HEK293T (cell line): ENCODE measurements at regions not wholly inside any gene's neighbourhood (a gene's known extent, or its start where the extent isn't known, plus 50 kb on each side); places are given as distances from the start of the nearest gene placed in this dataset.
"Not testable (repeated sequence)": the region's sequence is repeated elsewhere in the genome, so short reads cannot be mapped to it uniquely, and the experiment has no call there.

Experiments used
- CTCF ChIA-PET: fragments of 350-600 bp; formaldehyde crosslinking; extraction: SDS; loops from one replicate; lab custom pipeline; 2021; ENCODE audit warnings: antibody characterized with exemption, inconsistent platforms; lab: Yijun Ruan, JAX
- POLR2A ChIA-PET: fragments of 350-600 bp; formaldehyde crosslinking; extraction: SDS; loops from one replicate; lab custom pipeline; 2020; ENCODE audit warnings: antibody characterized with exemption, inconsistent platforms; lab: Yijun Ruan, JAX
- DNase-seq: peaks from one replicate; pipeline ENCODE4 v3.0.0; 2012; ENCODE audit warnings: mixed read lengths; ENCODE audit errors: extremely low spot score
- ARNT ChIP-seq: fragments of 450-650 bp; IDR thresholded peaks from 2 replicates; pipeline ENCODE4 v1.6.1; 2017; ENCODE audit warnings: mild to moderate bottlenecking
- BHLHE40 ChIP-seq: fragments of 450-650 bp; IDR thresholded peaks from 2 replicates; pipeline ENCODE4 v1.6.1; 2016; ENCODE audit warnings: mild to moderate bottlenecking, moderate library complexity, borderline replicate concordance
- CTBP1 ChIP-seq: fragments of 450-650 bp; IDR thresholded peaks from 2 replicates; pipeline ENCODE4 v1.6.1; 2016; ENCODE audit warnings: borderline replicate concordance
- ELF4 ChIP-seq: fragments of 450-650 bp; IDR thresholded peaks from 2 replicates; pipeline ENCODE4 v1.6.1; 2017; ENCODE audit warnings: antibody characterized with exemption
- FOXA1 ChIP-seq: fragments of 450-650 bp; IDR thresholded peaks from 2 replicates; pipeline ENCODE4 v1.6.1; 2016; ENCODE audit warnings: mild to moderate bottlenecking
- FOXK2 ChIP-seq: fragments of 450-650 bp; IDR thresholded peaks from 2 replicates; pipeline ENCODE4 v1.6.1; 2016; ENCODE audit warnings: mild to moderate bottlenecking
- FOXM1 ChIP-seq: fragments of 450-650 bp; IDR thresholded peaks from 2 replicates; pipeline ENCODE4 v1.6.1; 2017; ENCODE audit warnings: mild to moderate bottlenecking, borderline replicate concordance
- HDGF ChIP-seq: fragments of 450-650 bp; IDR thresholded peaks from 2 replicates; pipeline ENCODE4 v1.6.1; 2017; ENCODE audit warnings: antibody characterized with exemption, borderline replicate concordance
- L3MBTL2 ChIP-seq: fragments of 450-650 bp; conservative IDR thresholded peaks from 2 replicates; pipeline ENCODE4 v1.6.1; 2016; ENCODE audit warnings: mild to moderate bottlenecking
- LEF1 ChIP-seq: fragments of 450-650 bp; IDR thresholded peaks from 2 replicates; pipeline ENCODE4 v1.6.1; 2017; ENCODE audit warnings: mild to moderate bottlenecking, borderline replicate concordance
- NFRKB ChIP-seq: fragments of 450-650 bp; IDR thresholded peaks from 2 replicates; pipeline ENCODE4 v1.6.1; 2016; ENCODE audit warnings: mild to moderate bottlenecking, moderate library complexity
- SP1 ChIP-seq: fragments of 450-650 bp; IDR thresholded peaks from 2 replicates; pipeline ENCODE4 v1.6.1; 2017
- SUZ12 ChIP-seq: fragments of 450-650 bp; IDR thresholded peaks from 2 replicates; pipeline ENCODE4 v1.6.1; 2016; ENCODE audit warnings: mild to moderate bottlenecking
- TARDBP ChIP-seq: fragments of 450-650 bp; IDR thresholded peaks from 2 replicates; pipeline ENCODE4 v1.6.1; 2016
- ZNF384 ChIP-seq: fragments of 450-650 bp; IDR thresholded peaks from 2 replicates; pipeline ENCODE4 v1.6.1; 2016
- TF ChIP-seq, protein P1 (sequence below): fragments of 450-650 bp; IDR thresholded peaks from 2 replicates; pipeline ENCODE4 v1.6.1; 2016

DNA sequence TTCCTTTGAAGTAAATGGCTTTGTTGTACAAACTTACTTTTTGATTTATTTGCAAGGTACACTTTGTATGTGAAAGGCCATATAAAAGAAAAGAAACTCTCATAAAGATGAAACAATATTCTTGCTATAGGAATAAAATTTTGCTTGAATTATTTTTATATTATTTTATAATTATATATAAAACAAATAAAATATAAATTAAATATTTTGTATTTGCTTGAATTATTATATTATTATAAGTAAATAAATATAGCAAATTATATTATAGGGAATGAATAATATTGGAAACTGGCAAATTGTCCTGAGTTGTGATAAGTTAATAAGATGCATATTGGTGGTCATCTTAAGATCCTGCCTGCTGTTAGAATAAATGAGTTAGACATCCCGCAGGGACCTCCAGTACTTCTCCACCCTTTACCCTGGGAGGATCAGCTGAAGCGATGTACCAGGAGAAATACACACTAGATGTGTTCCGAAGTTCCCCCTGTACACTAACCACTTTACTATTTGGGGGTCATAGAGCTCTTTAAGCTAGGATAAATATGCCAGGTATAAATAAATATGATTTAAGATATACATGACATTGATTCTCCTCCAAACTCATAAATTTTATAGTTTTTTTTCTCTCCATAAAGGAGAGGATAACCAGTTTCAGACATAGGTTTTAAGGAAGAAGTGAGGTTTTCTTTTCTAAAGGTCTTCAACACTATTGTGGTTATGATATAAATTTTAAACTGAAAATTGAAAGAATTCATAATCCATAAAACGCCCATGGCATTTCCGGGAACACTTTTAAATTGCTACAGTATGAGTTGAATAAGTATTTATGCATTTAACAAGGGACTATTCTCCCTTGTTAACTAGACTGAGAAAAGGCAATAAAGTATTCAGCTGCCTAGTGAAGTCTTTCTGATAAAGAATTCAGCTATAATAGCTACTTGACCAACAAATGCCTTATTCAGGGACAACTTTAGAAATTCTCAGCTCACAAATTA lies 486.3 kb upstream of the MARCKS start:
- ChIA-PET CTCF (interaction anchor here (0.6 to 1.1 kb wide), 2 partner anchors 8 to 1303 kb away, joined by 3 to 5 read pairs; no protein-coding TSS in a partner anchor), POLR2A (no interaction called here)
- DNase-seq = no peak
- no peak for TF ChIP-seq ZNF384
- TF ChIP-seq FOXK2 = no peak
- no peak for TF ChIP-seq L3MBTL2

DNA sequence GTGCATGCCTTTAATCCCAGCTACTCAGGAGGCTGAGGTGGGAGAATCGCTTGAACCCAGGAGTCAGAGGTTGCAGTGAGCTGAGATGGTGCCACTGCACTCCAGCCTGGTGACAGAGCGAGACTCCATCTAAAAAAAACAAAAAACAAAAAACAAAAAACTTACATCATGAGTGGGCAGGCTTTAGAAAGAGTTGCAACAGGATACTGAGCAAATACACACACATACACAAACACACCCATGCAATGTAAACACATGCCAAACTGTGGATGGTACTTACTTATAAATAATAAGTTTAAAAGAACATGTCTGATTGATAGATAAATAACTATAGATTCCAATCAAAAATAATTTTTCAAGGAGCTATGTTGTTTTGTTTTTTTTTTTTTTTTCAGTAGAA lies 481.7 kb upstream of the MARCKS start:
- DNase-seq, POLR2A ChIA-PET: not testable (repeated sequence)
- CTCF ChIA-PET = interaction anchor here (0.6 kb wide), 2 partner anchors 22 to 37 kb away, joined by 3 read pairs; no protein-coding TSS in a partner anchor

DNA sequence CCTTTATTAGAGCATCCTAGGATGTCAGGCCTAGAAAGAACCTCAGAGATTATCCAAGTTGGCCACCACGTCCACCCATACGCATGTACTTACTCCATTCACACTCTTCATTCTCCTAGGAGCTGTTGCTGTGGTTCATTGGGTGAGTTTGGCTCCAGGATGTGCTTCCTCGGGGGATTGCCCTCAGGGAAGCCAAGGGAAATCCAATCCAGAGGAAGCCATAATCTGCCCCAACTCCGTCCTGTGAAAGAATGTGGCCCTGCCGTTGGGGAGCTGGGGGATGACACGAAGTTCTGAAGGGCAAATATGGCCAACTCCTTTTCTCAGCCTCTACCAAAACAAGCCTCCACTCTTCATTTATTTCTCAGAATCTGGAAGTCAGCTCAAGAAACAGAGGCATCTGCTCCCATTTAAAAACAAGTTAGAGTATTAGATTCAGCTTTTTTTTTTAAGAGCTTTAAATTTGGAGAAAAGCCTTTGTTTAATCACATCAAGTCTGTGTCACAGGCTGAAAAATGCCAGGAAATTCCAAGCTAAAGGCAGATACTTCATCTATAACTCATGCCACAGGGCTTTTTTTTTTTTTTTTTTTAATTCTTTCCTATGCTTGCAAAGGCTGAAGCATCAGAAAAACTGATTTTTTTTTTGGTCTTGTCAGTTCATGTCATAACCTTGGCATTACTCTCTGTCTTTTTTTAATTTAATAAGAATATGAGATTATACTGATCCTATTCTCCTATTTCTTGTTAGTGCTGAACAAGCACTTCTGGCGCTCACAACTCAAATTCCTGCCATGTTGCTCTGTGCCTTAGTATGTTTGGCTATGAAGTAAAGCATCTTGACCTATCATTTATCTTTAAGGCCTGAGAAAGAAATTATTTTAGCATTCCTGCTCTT lies 480.9 kb upstream of the MARCKS start:
- TF ChIP-seq ARNT = no peak
- TF ChIP-seq ELF4 = no peak
- no peak for TF ChIP-seq SP1
- TF ChIP-seq ZNF384 = no peak
- no peak for TF ChIP-seq CTBP1
- TF ChIP-seq TARDBP = no peak
- no peak for TF ChIP-seq LEF1
- TF ChIP-seq, protein P1, sequence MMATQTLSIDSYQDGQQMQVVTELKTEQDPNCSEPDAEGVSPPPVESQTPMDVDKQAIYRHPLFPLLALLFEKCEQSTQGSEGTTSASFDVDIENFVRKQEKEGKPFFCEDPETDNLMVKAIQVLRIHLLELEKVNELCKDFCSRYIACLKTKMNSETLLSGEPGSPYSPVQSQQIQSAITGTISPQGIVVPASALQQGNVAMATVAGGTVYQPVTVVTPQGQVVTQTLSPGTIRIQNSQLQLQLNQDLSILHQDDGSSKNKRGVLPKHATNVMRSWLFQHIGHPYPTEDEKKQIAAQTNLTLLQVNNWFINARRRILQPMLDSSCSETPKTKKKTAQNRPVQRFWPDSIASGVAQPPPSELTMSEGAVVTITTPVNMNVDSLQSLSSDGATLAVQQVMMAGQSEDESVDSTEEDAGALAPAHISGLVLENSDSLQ = no peak
- TF ChIP-seq HDGF = no peak
- no peak for TF ChIP-seq BHLHE40
- TF ChIP-seq FOXK2 = no peak
- TF ChIP-seq L3MBTL2 = no peak
- TF ChIP-seq FOXM1 = no peak
- TF ChIP-seq SUZ12 = no peak
- TF ChIP-seq FOXA1 = no peak
- no peak for TF ChIP-seq NFRKB
- ChIA-PET CTCF (interaction anchor here (0.6 kb wide), 1 partner anchor 22 kb away, joined by 3 read pairs; no protein-coding TSS in a partner anchor), POLR2A (no interaction called here)
- no peak for DNase-seq

DNA sequence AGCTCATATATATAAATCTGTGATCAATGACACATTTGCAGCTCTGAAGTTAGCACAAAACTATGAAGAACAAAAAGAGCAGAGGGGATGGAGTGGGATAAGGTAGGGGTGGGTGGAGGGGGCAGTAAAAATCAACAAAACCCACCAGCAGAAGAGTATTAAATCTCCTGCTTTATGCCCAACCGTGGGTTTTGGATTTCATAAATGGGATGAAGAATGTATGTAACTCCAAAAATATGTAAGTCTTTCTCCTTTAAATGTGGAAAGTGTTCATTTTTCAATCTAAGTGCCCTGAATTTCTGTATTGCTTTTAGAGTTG lies 480.3 kb upstream of the MARCKS start:
- TF ChIP-seq ZNF384 = no peak
- TF ChIP-seq FOXA1 = no peak
- TF ChIP-seq FOXK2 = no peak
- TF ChIP-seq LEF1 = no peak
- no peak for TF ChIP-seq NFRKB
- no peak for TF ChIP-seq ARNT
- no peak for TF ChIP-seq HDGF
- no peak for TF ChIP-seq ELF4
- no peak for TF ChIP-seq SUZ12
- no peak for DNase-seq
- POLR2A ChIA-PET = no interaction called here
- CTCF ChIA-PET = no interaction called here

DNA sequence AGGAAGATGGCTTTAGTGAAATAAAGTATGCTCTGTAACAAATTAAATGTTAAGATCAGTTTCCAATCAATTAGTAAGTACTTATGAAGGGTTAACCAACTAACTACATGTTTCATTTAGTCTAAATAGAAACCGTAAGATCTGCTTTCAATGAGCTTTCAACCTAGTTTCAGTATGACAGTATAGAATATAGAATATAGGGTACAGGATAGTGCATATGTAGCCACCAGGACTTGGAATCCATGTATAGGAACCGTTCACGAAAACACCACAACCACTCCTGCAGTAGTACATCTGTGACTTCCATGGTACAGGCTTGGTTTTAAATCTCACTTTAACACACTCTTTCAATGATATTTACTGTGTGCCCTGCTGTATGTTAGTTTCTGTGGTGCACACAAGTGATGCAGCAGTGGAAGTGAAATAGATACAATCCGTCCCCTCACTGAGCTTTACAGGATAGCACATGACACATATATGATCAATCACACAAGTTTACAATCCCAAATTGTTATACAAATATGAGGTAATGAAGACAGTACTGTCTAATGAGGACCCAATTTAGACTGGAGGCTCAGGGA lies 479.7 kb upstream of the MARCKS start:
- ChIA-PET POLR2A (no interaction called here), CTCF (no interaction called here)
- DNase-seq = no peak
- TF ChIP-seq, protein P1 = no peak
- no peak for TF ChIP-seq SP1
- TF ChIP-seq FOXK2 = no peak
- no peak for TF ChIP-seq NFRKB
- TF ChIP-seq TARDBP = no peak
- TF ChIP-seq LEF1 = no peak

DNA sequence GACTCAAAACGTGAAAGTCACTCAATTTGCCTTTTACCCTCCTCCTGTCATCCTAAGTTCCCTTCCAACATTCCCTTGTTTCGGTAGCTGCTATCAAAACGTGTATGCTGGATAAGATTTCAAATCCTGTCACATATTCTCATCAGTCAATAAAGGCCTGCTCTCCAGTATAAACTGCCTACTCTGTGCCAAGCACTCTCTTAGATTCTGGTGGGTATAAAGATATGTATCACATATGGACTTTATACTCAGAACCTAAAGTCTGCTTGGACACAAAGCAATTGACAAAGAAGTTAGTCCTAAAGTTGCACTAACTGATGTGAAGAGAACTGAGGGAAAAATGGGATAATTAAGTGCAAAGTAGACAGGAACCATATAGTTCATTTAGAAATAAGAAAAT lies 476.6 kb upstream of the MARCKS start:
- POLR2A ChIA-PET = no interaction called here
- DNase-seq = no peak
- TF ChIP-seq, protein P1 = no peak
- TF ChIP-seq SP1 (no peak), ZNF384 (no peak), HDGF (no peak), NFRKB (no peak), ELF4 (no peak), ARNT (no peak), FOXA1 (no peak), BHLHE40 (no peak), L3MBTL2 (no peak)
- CTCF ChIA-PET = no interaction called here
